ENCODE measurements at regions not wholly inside any gene's neighbourhood (a gene's known extent, or its start where the extent isn't known, plus 50 kb on each side); places are given as distances from the start of the nearest gene placed in this dataset.

DNA sequence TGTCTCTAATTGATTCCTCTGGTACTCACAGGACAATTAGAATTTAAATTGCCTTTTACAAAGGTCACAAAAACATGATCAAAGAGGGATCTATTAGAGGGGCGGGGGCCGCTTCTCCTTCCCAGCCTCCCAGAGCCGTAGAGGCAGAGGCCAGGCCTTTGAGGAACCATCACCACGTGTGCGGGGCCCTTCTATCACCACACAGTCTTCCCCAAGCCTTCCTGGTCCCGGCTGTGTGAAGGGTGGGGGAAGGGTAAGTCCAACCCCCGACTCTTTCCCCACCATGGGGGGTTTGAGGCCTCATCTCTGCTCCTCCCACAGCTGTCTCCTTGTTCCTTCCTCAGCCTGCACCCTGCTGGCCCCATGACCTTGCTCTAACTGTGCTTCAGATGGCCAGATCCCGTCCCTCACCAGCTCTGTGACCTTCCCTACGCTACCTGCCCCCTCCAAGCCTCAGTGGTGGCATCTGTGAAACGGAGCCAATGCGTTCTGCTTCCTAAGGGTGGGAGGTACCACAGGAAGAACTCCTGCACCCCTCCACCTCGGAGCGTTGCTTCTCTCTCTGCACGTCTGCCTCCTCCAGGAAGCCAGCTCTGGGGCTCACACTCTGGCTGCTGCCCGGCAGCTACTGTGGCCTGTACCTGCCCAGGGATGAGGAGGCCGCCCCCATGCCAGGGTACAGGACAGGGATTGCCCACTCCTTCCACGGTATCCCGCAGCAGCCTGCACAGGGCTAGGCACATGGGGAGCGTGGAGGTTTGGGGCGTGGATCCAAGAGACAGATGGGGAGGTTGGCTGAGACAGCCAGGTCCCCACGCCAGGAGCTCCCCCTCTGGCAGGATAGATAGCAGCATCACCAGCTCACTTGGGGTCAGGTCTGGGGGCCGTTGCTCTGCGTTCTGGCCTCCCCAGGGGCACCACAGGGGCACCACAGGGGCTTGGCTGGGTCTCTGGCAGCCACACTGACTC lies 83.8 kb downstream of the LINGO1 start:
- TF ChIP-seq CTCF (IDR thresholded peaks at IDR 0.05), result no peak
- TF ChIP-seq POLR2A (IDR thresholded peaks at IDR 0.05), result no peak

Measured in esophagus squamous epithelium (tissue), 4 donors.